ENCODE measurements at regions not wholly inside any gene's neighbourhood (a gene's known extent, or its start where the extent isn't known, plus 50 kb on each side); places are given as distances from the start of the nearest gene placed in this dataset.

DNA sequence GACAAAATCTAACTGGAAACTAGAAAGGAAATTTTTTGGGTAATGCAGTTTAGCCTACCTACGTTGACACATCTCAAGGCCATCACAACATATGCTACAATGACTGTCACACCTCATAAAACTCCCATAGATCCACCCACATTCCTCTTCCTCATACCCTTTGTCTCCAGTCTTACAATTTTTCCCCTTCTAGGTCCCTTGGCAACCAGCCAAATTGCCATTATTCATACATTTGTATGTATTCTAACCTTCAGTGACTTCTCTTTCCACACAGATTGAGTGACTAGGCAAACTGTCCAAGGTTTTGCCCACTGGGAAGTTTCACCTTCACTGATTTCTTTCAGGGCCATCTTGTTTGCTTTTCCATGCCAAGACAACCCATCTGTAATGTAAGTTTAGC is 100.5 kb upstream of the TPK1 start:
- no peak for DNase-seq

DNA sequence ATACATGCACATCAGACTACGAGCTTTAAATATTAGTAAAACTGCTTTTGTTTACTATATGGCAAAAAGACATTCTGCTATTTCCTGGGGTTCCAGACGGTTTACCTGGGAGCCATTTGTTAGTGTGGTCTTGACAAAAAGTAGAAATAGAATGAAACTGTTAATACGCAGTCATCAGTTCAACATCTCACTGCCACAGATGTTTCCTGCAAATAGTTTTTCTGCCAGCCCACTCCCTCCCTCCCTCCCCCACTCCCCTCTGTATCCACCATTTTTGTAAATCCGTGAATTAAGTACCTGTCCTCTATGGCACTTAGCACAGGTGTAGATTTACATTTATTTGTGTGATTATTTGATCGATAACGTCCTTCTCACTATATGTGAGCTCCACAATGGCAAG is 74.6 kb upstream of the TPK1 start:
- DNase-seq = no peak

DNA sequence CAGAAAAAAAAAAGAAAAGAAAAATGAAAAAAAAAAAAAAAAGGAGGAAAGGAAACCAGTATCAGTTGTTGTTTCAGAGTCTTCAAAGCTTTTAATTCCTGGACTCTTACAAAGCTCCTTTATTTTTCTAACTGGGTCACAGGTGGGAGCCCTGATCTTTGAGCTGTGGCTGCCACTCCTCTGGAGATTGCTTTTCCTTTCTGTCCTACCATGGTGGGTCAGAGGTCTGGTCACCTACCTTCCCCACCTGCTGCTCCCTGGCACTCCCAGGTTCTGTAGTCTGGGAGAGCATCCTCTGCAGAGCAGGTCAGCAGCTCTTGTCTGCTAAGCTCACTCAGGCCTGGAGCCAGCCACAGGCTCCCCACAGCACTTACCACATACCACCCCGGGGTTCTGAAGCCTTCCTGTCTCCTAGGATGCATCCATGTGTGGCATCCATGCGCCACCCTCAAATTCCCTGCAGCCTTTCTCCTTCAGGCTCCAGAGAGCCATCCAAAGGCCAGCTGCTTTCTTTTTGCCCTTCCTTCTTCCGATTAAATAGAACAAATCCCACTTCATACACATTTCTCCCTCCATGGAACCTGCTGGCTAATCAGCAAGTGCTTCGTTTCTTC is 73.2 kb upstream of the TPK1 start:
- no peak for DNase-seq

DNA sequence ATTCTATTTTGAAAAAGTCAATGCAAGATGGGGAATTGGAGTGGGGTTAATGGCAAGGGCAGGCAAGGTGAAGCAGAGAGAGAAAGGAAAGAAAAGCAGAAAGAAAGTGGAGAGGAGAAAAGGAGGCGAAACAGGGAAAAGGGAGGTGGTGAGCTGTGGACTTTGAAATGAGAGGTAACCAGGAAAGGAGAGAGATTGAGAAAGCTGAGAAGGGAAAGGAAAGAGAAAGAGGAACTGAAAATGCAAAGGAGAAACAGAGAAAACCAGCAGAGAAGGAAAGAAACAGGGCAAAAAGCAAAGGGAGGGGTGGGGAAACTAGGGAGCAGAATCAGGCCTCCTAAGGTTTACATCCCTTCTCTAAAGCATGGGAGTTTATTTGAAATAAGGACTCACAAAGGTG is 72.5 kb upstream of the TPK1 start:
- DNase-seq = no peak

DNA sequence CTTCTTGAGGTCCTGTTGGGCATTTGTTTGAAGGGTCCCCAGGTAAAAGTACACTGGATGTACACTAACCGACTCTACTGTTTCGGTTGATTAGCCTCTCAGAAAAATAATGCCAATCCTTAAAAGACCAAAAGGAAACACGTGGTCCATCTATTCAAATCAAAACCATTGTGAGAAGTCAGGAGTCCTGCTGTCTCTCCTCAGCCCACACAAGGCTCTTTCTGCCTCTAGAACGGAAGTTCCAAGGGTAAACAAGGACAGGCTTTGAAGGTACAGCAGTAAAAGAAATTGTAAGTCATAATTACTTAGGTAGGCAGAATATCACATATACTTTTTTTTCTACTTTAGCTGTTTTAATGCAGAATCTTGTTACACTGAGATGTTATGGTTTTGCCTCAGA is 71.7 kb upstream of the TPK1 start:
- DNase-seq = no peak

DNA sequence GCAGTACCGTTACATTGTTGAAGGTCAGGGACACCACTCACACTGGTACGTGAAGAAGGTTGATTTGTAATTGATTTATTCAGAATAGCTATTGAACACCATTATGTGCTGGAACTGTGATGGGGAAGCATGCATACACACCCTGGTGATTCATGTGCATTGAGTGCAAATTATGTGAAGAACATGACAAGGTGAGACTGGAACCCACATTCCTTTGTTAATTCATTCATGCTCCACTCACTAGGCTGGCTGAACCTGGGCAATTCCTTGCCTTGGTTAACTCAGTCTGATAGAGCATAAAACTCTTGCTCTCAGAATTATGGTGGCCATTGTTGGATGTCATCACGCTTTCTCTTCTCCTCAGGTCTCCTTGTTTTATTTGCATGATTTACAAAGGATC is 67.3 kb upstream of the TPK1 start:
- DNase-seq = no peak

DNA sequence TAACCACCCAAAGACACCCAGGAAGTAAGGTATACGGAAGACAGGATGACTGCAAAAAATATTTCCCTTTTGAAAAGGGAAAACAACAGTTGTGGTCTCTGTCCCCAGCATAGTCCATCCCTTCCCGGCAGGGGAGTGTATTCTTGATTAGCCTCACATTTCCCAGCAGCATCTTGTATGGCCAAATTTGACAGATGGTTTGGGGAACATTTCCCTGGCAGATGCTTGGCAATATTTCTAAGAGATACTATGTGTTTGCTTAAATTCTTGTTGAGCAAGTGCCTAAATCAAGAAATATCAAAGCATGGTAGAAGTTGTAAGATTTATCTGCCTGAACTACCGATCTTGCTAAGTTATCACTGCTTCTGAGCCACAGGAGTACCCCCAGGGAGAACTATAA is 56.9 kb upstream of the TPK1 start:
- no peak for DNase-seq
